ENCODE measurements at regions not wholly inside any gene's neighbourhood (a gene's known extent, or its start where the extent isn't known, plus 50 kb on each side); places are given as distances from the start of the nearest gene placed in this dataset.
A peak's percentile ranks its signal among the peaks of the same experiment; 100 is the strongest.
"Not testable (repeated sequence)": the region's sequence is repeated elsewhere in the genome, so short reads cannot be mapped to it uniquely, and the experiment has no call there.

DNA sequence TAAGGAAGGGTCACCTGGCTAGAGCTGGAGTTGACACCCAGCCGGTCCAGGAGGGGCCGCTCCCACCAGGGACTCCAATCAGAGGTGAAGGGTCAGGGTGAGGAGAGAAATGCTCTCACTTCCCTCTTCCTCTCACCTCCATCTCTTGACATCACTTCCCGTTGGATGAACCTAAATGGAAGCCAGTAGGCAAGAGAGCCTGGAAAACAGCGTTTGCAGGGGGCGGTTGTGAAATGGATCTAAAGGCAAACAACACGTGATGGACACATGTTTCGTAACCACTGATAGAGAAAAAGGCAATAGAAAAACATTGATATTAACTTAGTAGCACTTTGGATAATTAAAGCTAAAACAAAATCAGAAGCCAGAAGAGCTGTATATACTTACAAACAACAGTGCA lies 105.6 kb upstream of the FOXA2 start:
- no peak overlapping the region for H3K27ac ChIP-seq
- no peak for DNase-seq (ENCODE audit: low read depth, low spot score)

DNA sequence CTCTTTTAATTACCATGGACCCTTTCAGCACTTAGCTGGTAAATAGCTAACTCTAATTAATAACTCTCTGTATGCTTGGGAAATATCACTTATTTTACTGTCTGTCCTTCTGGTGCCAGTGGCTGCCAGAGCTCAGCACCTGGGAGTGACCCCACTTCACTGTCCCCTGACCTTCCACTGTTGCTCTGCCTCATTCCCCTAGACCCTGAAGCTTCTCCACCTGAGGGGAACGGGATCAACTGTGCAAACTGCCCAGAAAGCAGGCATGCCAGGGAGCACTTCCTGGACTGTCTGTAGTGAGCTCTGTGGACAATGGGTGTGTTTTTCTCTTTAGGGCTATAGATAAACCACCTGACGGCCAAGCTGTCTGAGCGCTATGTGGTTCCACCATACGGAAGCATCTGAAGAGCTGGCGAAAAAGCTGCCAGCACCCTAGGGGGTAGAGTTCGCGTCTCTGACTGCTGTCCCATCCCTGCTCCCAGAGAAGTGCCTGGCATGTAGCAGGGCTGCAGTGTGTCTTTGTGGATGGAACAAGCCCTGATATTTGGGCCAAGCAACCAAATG lies 106.3 kb upstream of the FOXA2 start:
- no peak for DNase-seq (ENCODE audit: low read depth, low spot score)
- no peak overlapping the region for H3K27ac ChIP-seq

DNA sequence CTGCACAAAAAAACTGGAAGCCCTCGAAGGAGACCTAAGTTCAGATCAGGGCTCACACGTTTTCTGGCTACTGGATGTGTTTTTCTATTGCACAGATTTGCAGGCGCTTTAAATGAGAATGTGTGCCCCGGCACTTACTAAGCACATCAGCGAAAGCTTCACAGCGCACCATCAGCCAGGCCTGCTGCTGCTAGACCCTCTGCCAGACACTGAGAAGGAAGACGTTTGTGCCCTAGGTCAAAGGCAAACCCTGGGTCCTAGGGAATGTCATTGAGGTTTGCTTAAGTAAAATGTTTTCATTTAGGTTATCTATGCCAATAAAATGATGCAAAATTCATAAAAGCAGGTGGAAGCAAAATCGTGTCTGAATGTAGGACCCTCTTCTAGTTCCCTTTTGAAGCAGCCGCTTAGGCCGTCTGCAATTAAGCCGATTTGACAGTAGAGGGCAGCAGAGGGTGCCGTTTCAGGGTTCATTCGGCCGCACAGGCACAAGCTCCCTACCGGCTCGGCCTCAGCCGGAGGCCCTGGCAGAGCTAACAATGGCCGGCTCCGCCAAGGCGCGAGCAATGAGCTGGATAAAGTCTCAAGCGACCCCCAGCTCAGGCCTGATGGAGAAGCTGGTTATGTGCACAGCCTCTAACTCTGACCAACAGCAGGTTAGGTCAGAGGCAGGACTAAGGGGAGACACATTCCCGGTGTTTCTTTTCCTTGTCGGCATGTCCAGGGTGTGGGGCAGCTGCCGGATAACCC lies 107.2 kb upstream of the FOXA2 start:
- H3K27ac ChIP-seq = no peak overlapping the region
- no peak for DNase-seq (ENCODE audit: low read depth, low spot score)

DNA sequence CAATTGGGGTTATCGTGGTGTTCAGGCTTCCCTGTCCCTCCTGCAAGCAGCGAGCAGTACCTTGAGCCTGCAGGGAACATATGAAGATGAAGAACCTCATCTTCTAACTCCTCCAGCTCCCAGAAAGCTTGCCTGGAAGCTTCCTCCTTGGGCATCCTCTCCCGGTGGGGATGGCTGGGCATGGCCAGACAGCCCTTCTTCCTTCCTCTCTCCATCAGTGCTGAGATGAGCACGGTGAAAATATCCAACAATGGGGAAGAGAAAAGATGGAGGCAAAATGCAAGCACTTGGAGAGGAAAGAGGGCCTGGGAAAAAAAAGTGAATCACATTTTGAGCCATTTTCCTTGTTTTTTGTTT lies 107.7 kb upstream of the FOXA2 start:
- no peak for DNase-seq (ENCODE audit: low read depth, low spot score)
- H3K27ac ChIP-seq = no peak overlapping the region

DNA sequence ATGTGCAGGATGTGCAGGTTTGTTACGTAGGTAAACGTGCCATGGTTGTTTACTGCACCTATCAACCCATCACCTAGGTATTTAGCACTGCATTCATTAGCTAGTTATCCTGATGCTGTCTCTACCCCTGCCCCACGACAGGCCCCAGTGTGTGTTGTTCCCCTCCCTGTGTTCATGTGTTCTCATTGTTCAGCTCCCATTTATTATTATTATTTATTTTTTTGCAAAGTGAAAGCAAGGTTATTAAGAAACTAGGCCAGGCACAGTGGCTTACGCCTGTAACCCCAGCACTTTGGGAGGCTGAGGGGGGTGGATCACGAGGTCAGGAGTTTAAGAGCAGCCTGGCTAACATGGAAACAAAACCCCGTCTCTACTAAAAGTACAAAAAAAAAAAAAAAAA lies 108.2 kb upstream of the FOXA2 start:
- not testable (repeated sequence) for H3K27ac ChIP-seq; DNase-seq (ENCODE audit: low read depth, low spot score)

DNA sequence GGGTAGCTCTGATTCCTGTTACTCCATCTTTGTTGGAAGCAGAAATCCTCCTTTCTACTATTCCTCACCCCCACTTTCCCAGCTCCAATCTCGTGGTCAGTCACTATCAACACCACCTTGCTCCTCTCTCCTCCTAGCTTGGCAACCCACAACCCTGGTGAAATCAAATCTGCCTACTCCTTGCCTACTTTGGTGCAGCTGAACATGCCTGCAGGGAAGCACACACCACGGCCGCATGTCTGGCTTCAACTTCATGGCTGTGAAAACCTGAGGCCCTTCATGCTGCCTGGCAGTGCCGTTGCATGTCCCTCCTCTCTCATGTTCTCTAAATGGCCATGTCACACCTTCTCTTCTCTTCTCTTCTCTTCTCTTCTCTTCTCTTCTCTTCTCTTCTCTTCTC lies 112.4 kb upstream of the FOXA2 start:
- no peak overlapping the region for H3K27ac ChIP-seq
- DNase-seq (ENCODE audit: low read depth, low spot score) = no peak

DNA sequence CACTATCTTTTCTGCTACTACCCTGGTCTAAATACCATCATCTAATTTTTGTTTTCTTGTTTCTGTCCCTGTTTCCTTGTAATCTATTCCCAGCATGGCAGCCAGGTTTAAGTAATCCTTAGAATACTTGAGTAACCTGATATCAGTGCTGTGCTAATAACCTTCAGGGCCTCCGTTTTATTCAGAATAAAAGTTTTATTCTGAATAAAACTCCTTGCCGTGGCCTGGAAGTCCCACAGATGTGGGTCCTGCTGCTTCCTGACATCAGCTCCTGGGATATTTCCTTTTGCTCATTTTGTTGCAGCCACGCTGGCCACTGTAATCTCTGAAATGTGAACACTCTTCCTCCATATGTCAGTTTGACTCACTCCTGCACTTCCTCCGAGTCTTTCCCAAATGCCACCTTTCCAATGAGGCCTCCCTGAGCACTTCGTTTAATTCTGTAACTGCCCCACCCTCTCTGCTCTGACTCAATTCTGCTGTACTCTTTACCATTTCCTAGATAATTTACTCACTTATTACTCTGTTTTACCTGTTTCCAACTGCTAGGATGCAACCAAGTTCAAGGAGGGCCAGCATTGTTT lies 114.0 kb upstream of the FOXA2 start:
- no peak for DNase-seq (ENCODE audit: low read depth, low spot score)
- H3K27ac ChIP-seq = no peak overlapping the region

DNA sequence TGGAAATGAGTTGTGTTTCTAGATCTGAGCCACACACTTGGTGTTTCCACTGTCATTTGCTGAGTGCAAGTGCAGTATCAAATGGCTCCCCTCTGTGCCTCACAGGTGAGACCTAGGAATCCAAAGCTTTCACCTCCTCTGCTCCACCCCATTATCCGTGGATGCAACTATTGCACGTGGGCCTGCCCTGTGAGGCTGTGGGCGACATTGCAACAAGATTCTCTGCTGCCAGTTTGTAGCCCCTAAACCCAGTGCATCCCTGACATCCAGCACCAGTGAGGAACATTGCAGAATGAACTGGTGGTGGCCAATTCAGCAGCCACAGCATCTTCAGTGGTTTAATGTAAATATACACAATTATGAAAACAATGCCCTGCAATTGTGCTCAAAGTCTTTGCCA lies 115.0 kb upstream of the FOXA2 start:
- DNase-seq (ENCODE audit: low read depth, low spot score) = no peak

DNA sequence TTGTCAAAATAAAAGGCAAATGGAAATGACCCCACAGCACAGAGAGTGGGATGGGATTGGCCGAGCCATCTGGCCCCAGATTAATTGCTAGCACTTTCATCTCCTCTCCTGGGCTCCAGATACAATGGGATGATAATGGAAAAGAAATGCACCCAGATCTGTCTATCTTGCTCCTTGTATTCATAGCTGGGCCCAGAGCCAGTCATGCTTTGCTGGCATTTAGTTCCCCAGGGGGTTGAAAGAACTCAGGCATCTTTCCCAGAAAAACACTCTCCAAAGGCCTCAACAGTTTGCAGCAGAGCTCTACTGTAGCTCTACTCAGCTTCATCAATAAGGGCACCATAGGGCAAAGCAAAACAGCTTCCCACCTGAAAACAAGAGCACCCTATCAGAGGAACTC lies 116.0 kb upstream of the FOXA2 start:
- no peak overlapping the region for H3K27ac ChIP-seq
- DNase-seq (ENCODE audit: low read depth, low spot score) = no peak

More for the DNA sequence above, 115.0 kb upstream of the FOXA2 start:
- H3K27ac ChIP-seq = no peak overlapping the region

DNA sequence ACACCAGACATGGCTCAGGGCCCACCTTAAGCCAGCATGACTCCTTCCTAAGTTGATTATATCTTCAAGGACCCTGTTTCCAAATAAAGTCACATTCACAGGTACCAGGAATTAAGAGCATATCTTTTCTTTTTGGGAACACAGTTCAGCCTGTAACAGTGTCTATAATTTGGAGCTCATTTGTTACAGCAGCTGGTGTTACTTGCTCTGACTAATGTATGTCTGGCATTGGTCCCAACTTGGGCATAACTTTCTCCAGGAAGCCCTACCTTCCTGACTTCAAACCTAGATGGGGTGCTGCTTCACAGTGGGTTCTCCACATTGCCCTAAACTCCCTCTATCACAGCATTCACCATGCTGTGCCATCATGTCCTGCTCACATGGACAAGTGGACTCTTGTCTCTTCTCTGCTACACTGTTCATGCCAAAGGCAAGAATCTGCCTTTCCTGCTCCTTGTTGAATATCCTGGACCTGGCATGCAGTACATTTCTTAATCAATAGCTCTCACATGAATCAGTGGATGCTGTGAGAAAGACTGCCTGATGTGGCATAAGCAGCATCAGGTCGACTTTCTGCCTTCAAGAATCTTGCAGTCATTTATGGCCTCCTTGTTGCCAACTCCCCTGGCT lies 117.4 kb upstream of the FOXA2 start:
- no peak overlapping the region for H3K27ac ChIP-seq
- DNase-seq (ENCODE audit: low read depth, low spot score) = no peak

DNA sequence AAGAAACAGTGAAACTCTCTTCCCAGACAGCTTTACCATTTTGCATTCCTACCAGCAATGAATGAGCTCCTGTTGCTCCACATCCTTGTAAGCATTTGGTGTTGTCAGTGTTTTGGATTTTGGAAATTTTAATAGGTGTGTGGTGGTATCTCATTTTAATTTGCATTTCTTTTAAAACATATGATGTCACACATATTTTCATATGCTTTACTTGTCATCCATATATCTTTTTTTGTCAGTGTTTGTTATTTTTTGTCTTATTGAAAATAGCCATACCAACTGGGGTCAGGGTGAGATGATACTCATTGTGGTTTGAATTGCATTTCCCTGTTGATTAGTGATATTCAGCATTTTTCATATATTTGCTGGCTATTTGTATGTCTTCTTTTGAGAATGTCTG lies 119.5 kb upstream of the FOXA2 start:
- no peak for DNase-seq (ENCODE audit: low read depth, low spot score)
- no peak overlapping the region for H3K27ac ChIP-seq

DNA sequence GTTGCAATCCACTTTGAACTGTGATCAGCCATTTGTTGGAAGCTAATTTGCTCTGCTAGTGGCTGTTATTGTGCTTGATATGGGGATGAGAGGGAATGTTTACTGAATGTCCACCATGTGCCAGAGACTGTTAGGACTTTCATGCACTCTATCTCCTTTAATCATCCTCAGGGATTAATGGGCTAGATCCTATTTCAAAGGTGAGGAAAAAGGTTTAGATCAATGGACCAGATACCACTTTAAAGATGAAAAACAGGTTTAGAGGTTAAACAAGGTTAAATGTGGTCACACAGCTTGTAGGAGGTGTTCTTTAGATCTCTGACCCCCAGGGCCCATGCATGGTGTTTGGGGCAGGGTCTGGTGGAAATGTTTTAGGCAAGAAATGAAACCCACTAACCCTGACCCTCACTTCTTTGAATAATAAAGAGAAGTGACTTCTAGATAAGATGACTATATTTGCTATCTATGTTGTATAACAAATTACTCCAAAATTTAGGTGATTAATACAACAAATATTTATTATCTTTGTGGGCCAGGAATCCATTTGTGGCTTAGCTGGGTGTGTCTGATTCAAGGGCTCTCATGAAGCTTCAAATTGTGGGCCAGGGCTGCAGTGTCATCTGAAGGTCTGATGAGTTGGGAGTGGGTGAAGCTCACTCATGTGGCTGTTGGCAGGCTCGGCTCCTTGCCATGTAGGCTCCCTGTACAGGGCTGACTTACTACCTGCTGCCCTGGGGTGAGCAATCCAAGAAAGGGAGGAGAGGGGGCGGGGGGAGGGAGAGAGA lies 127.8 kb upstream of the FOXA2 start:
- no peak for DNase-seq (ENCODE audit: low read depth, low spot score)
- H3K27ac ChIP-seq = no peak overlapping the region

DNA sequence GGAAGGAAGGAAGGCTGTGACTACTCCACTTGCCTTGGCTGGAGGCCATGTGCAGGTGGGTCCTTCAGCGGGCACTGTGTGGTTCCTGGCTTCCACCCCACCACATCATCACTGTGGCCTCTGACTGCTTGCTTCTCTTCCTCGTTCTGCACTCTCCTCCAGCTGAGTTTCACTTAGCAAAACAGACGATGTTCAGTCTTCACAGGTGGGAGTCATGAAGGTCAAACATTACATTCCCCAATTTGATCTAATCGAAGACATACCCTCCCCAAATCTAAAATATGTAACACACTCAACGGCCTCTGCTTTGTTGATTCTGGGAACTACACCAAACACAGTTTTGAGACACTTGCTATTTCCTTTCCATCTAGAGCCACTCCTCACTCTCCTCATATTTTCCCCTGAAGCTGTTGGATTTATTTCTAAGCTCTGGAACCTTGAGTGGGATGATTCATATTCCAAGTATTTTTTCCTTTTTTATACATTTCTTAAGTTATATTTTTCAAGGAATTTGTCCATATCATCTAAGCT lies 132.5 kb upstream of the FOXA2 start:
- H3K27ac ChIP-seq = peak overlapping the region; percentile 23
- DNase-seq (ENCODE audit: low read depth, low spot score) = no peak

DNA sequence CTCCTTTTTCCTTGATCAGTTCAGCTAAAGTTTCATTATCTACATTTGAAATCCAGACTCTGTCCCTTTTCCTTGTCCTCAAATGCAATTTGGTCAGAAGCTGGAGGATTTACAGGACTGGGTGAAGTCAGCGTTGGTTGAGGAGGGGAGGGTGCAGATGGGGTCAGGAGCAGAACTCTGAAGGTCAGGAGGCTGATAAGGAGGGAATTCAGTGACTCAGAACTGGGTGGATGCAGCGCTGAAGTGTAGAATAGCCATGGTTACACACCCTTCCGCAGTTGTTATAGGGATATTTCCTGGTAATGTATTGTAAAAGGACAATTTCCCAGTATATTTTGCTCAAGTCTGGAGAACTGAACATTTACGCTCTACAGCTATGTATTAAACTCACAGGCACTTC lies 133.1 kb upstream of the FOXA2 start:
- no peak for DNase-seq (ENCODE audit: low read depth, low spot score)
- peak overlapping the region; percentile 23 for H3K27ac ChIP-seq

DNA sequence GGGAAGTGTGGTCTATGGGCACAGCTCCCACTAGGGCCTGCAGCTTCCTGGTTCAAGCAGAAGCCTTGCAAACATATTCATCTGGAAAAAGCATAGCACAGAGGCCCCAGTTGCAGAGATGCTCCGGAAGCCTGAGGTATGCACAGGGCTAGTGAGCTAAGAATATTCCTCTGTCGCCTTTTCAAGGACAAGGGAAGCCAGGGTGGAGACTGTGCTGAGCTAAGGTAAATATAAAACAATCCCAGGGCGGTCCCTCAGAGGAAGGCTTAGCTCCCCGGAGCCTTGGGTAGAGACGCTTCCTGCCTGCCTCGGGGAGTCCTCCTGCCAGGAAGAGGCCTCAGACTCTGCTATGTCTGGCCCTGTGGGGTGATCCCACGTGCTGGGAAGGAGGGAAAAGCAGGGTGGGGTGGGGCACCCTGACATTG lies 134.8 kb upstream of the FOXA2 start:
- no peak for DNase-seq (ENCODE audit: low read depth, low spot score)
- no peak overlapping the region for H3K27ac ChIP-seq

DNA sequence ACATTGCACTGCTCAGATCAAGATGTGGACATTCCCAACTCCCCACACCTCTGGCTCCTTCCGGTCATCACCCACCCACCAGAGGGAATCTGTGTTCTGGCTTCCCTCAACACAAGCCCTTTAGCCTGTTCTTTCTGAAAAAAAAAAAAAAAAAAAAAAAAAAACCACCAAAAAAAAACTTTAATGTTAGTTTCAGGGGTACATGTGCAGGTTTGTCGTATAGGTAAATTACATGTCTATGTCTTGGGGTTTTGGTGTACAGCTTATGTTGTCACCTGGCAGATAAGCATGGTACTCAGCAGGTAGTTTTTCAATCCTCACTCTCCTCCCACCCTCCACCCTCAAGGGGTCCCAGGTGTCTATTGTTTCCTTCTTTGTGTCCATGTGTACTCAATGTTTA lies 135.8 kb upstream of the FOXA2 start:
- no peak for DNase-seq (ENCODE audit: low read depth, low spot score)

DNA sequence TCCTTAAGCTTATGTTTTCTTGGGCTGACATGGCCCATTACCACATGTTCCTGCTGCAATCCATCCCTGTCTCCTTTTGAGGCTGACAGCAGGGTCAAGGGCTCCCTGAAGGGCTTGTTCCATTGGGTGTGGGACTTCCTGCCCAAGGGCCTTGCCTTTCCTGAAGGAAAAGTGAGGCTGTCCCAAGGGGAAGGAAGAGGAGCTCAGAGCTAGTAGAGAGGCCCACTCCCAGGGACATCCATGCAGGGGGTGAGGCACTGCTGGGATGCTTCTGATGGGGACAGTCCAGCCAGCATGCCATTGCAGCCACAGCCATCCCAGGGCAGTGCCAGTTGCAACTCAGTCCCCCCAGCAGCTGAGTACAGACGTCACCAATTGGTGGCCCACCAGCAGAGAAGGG lies 138.4 kb upstream of the FOXA2 start:
- no peak overlapping the region for H3K27ac ChIP-seq
- no peak for DNase-seq (ENCODE audit: low read depth, low spot score)

More for the DNA sequence above, 135.8 kb upstream of the FOXA2 start:
- H3K27ac ChIP-seq = no peak overlapping the region

DNA sequence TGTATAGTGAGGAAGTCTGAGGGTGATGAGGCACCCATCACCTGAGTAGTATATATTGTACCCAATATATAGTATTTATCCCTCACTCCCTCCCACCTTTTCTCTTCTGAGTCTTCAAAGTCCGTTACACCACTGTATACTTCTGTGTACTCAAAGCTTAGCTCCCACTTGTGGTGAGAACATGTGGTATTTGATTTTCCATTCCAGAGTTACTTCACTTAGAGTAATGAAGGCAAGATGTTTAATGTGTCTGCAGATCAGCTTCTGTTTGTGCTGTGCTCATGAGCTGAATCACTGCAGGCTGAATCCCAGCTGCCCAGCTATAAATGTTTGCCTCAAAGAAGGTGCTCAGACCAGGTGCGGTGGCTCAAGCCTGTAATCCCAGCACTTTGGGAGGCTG lies 139.3 kb upstream of the FOXA2 start:
- no peak overlapping the region for H3K27ac ChIP-seq
- no peak for DNase-seq (ENCODE audit: low read depth, low spot score)

DNA sequence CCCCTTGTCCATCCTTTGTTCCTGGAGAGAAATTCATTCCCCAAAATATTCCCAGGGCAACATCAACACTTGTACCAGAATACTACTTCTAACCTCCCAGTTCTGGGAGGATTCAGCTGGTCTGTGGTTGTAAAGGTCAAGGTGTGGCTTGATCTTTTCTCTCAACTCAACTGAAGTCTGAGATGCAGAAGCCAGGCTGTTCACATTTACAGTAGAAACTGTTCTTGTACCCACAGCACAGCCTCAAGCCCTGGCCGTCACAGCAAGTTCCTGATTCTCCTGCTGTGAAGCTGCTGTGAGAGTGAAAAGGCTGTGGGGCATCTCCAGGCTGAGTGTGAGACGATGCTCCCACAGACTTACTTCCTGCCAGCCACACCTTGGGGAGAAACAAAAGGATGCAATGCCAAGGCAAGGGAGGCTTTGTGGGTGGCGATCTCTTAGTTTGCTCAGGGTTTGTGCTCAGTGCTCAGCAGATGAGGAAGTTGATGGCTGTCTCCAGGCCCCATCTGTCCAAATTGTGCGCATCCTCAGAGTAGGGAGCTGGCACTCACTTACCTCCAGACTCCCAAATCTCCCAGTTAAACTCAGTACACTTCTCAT lies 143.9 kb upstream of the FOXA2 start:
- no peak for DNase-seq (ENCODE audit: low read depth, low spot score)
- no peak overlapping the region for H3K27ac ChIP-seq

DNA sequence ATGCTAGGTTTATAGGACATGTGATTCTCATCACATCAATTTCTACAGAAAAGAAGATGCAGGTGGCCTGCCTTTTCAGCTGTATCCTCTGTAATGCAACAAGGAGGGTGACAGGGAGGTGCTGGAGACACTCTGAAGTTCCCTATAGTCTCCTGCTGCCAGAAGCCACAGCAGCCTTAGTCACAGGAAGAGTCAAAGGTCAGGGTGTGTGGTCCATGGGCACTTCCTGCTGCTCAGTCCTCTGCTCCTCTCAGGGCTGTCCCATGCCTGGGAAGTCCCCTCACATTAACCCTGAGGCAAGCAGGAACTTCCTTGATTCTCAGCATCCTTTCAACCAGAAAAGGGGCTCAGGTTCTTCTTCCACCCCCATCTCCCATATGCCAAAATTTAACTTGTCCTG lies 144.8 kb upstream of the FOXA2 start:
- no peak for DNase-seq (ENCODE audit: low read depth, low spot score)

More for the DNA sequence above, 144.8 kb upstream of the FOXA2 start:
- no peak overlapping the region for H3K27ac ChIP-seq

Measured in epithelial cell of prostate (primary cell).